H9 (cell line): ENCODE measurements at regions not wholly inside any gene's neighbourhood (a gene's known extent, or its start where the extent isn't known, plus 50 kb on each side); places are given as distances from the start of the nearest gene placed in this dataset.

Experiments
- DNase-seq: peaks from one replicate; pipeline ENCODE4 v3.0.0-alpha.2; 2017
- H2AFZ ChIP-seq: one replicate; pipeline ENCODE4 v1.6.1; 2013; ENCODE audit warnings: mild to moderate bottlenecking, low read length, control low read depth, moderate library complexity
- H2AK5ac ChIP-seq: 2 replicates; pipeline ENCODE4 v1.6.1; 2013; ENCODE audit warnings: low read length, control low read depth, mixed read lengths; ENCODE audit not compliant: insufficient read length
- H2BK120ac ChIP-seq: one replicate; pipeline ENCODE4 v1.6.1; 2013; ENCODE audit warnings: low read depth, mild to moderate bottlenecking, low read length, control low read depth, inconsistent platforms; ENCODE audit not compliant: poor library complexity, severe bottlenecking
- H2BK12ac ChIP-seq: 2 replicates; pipeline ENCODE4 v1.6.1; 2013; ENCODE audit warnings: low read length, control low read depth, mixed read lengths, low read depth; ENCODE audit not compliant: insufficient read length
- H2BK15ac ChIP-seq: 2 replicates; pipeline ENCODE4 v1.6.1; 2013; ENCODE audit warnings: low read depth, low read length, control low read depth
- H2BK20ac ChIP-seq: one replicate; pipeline ENCODE4 v1.6.1; 2013; ENCODE audit warnings: low read depth, mild to moderate bottlenecking, low read length, control low read depth, inconsistent platforms; ENCODE audit not compliant: poor library complexity, severe bottlenecking
- H2BK5ac ChIP-seq: 2 replicates; pipeline ENCODE4 v1.6.1; 2013; ENCODE audit warnings: low read length, control low read depth, mixed read lengths; ENCODE audit not compliant: insufficient read length
- H3K14ac ChIP-seq: 2 replicates; pipeline ENCODE4 v1.6.1; 2013; ENCODE audit warnings: low read length, control low read depth; ENCODE audit not compliant: insufficient read depth
- H3K18ac ChIP-seq: 2 replicates; pipeline ENCODE4 v1.6.1; 2013; ENCODE audit warnings: low read depth, mild to moderate bottlenecking, mixed read lengths, low read length, control low read depth; ENCODE audit not compliant: insufficient read length
- H3K23ac ChIP-seq: 2 replicates; pipeline ENCODE4 v1.6.1; 2013; ENCODE audit warnings: low read length, control low read depth, mixed read lengths, low read depth; ENCODE audit not compliant: insufficient read length
- H3K23me2 ChIP-seq: 2 replicates; pipeline ENCODE4 v1.6.1; 2013; ENCODE audit warnings: low read depth, mild to moderate bottlenecking, mixed read lengths, low read length, control low read depth; ENCODE audit not compliant: insufficient read length, poor library complexity, severe bottlenecking
- H3K27ac ChIP-seq: 2 replicates; pipeline ENCODE4 v1.5.1; 2013; ENCODE audit warnings: low read length, control low read depth, mixed read lengths, low read depth; ENCODE audit not compliant: insufficient read length
- H3K27me3 ChIP-seq: 2 replicates; pipeline ENCODE4 v1.6.1; 2013; ENCODE audit warnings: low read length, control low read depth, inconsistent platforms; ENCODE audit not compliant: insufficient read depth
- H3K4ac ChIP-seq: 2 replicates; pipeline ENCODE4 v1.6.1; 2013; ENCODE audit warnings: low read depth, mild to moderate bottlenecking, control low read depth, inconsistent platforms, low read length, moderate library complexity
- H3K4me1 ChIP-seq: 2 replicates; pipeline ENCODE4 v1.6.1; 2013; ENCODE audit warnings: low read length, control low read depth, inconsistent platforms; ENCODE audit not compliant: insufficient read depth
- H3K4me2 ChIP-seq: 2 replicates; pipeline ENCODE4 v1.6.1; 2013; ENCODE audit warnings: low read length, control low read depth, mixed read lengths; ENCODE audit not compliant: insufficient read length, insufficient read depth
- H3K56ac ChIP-seq: 2 replicates; pipeline ENCODE4 v1.6.1; 2013; ENCODE audit warnings: low read depth, mild to moderate bottlenecking, mixed read lengths, low read length, control low read depth; ENCODE audit not compliant: insufficient read length
- H3K79me1 ChIP-seq: 2 replicates; pipeline ENCODE4 v1.6.1; 2013; ENCODE audit warnings: low read depth, mild to moderate bottlenecking, moderate library complexity, low read length, control low read depth, inconsistent platforms; ENCODE audit not compliant: insufficient read depth, poor library complexity, severe bottlenecking
- H3K79me2 ChIP-seq: 2 replicates; pipeline ENCODE4 v1.6.1; 2013; ENCODE audit warnings: low read length, control low read depth, inconsistent platforms; ENCODE audit not compliant: insufficient read depth
- H3K9ac ChIP-seq: 2 replicates; pipeline ENCODE4 v1.6.1; 2013; ENCODE audit warnings: low read length, control low read depth, mixed read lengths; ENCODE audit not compliant: insufficient read length; ENCODE audit errors: extremely low read depth
- H3K9me3 ChIP-seq: one replicate; pipeline ENCODE4 v1.6.1; 2013; ENCODE audit warnings: low read depth, low read length, inconsistent platforms; ENCODE audit not compliant: control insufficient read depth
- H3T11ph ChIP-seq: one replicate; pipeline ENCODE4 v1.6.1; 2013; ENCODE audit warnings: mild to moderate bottlenecking, low read length, control low read depth, inconsistent platforms
- H4K20me1 ChIP-seq: one replicate; pipeline ENCODE4 v1.6.1; 2013; ENCODE audit not compliant: control insufficient read depth, insufficient read length, insufficient read depth
- H4K5ac ChIP-seq: 2 replicates; pipeline ENCODE4 v1.6.1; 2013; ENCODE audit warnings: low read depth, mild to moderate bottlenecking, mixed read lengths, low read length, control low read depth; ENCODE audit not compliant: insufficient read length
- H4K8ac ChIP-seq: replicated peaks from 2 replicates; pipeline ENCODE4 v1.6.1; 2013; ENCODE audit warnings: low read length, control low read depth, mixed read lengths, low read depth; ENCODE audit not compliant: insufficient read length
- H4K91ac ChIP-seq: 2 replicates; pipeline ENCODE4 v1.6.1; 2013; ENCODE audit warnings: low read depth, mild to moderate bottlenecking, moderate library complexity, mixed read lengths, low read length, control low read depth; ENCODE audit not compliant: insufficient read length
- H3K27ac Mint-ChIP-seq, 3 experiments: 2 replicates in 2 of 3; 3 replicates in 1 of 3; pipeline ENCODE4 v1.8.0; 2020 to 2021; ENCODE audit warnings: mixed read lengths in 3 of 3, mild to moderate bottlenecking in 1 of 3, moderate library complexity in 1 of 3
- H3K27me3 Mint-ChIP-seq: 2 replicates; pipeline ENCODE4 v1.8.0; 2021; ENCODE audit warnings: low read depth, mild to moderate bottlenecking, moderate library complexity, mixed read lengths
- H3K36me3 Mint-ChIP-seq, 3 experiments: 2 replicates in 2 of 3; 3 replicates in 1 of 3; pipeline ENCODE4 v1.8.0; 2020 to 2021; ENCODE audit warnings: low read depth in 3 of 3, mixed read lengths in 3 of 3; ENCODE audit not compliant: insufficient read depth in 1 of 3
- H3K4me1 Mint-ChIP-seq, 2 experiments: 2 replicates each; pipeline ENCODE4 v1.8.0; 2020; ENCODE audit warnings: mixed read lengths in 2 of 2
- H3K4me3 Mint-ChIP-seq, 2 experiments: 2 replicates in 1 of 2; 3 replicates in 1 of 2; pipeline ENCODE4 v1.8.0; 2020 to 2021; ENCODE audit warnings: mild to moderate bottlenecking in 2 of 2, mixed read lengths in 2 of 2, moderate library complexity in 1 of 2
- H3K9me3 Mint-ChIP-seq, 2 experiments: 2 replicates in 1 of 2; 3 replicates in 1 of 2; pipeline ENCODE4 v1.8.0; 2020; ENCODE audit warnings: mild to moderate bottlenecking in 2 of 2, mixed read lengths in 2 of 2, moderate library complexity in 1 of 2
- WGBS: extraction: QIAGEN DNeasy Blood & Tissue Kit; methylation state at CpG from one replicate; pipeline ENCODE4 v1.1.7; 2013; ENCODE audit warnings: missing lambda C conversion rate, low lambda C conversion rate, mixed read lengths; ENCODE audit not compliant: insufficient read length; ENCODE audit errors: extremely low coverage; 5-methylcytosine and 5-hydroxymethylcytosine counted together
- TF ChIP-seq, protein P1 (sequence below): fragments of 200-600 bp; sonication (generic); conservative IDR thresholded peaks from 3 replicates; pipeline ENCODE4 v1.8.0; 2021; ENCODE audit warnings: antibody characterized with exemption, mild to moderate bottlenecking

DNA sequence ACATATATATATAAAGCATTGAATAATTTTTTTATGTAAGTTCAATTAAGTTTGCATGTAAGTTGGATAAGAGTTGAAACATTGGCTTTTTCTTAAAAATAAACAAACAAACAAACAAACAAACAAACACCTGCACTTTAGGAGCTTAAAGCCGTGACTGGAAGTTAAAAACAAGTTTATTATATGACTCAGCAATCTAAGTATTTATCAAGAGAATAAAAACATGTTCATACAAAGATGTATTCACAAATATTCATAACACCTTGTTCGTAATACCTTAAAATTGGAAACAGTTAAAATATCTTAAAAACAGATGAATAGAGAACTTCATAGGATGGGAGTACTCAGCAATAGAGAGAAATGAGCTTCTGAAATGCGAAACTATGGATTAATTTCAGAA lies 61.5 kb upstream of the ANXA1 start:
- no peak overlapping the region for H3K9ac ChIP-seq
- Mint-ChIP-seq H3K36me3 (no peaks in the 10 kb centered on the region), H3K9me3 (no peaks in the 10 kb centered on the region), H3K4me3 (no peak overlapping the region), H3K4me1 (peaks cover 3 to 8% of the 10 kb centered on the region in 2 experiments; a peak in 3 of 4 replicates), H3K27ac (no peak overlapping the region), H3K27me3 (no peaks in the 10 kb centered on the region)
- H4K20me1 ChIP-seq = no peaks in the 10 kb centered on the region
- TF ChIP-seq, protein P1, sequence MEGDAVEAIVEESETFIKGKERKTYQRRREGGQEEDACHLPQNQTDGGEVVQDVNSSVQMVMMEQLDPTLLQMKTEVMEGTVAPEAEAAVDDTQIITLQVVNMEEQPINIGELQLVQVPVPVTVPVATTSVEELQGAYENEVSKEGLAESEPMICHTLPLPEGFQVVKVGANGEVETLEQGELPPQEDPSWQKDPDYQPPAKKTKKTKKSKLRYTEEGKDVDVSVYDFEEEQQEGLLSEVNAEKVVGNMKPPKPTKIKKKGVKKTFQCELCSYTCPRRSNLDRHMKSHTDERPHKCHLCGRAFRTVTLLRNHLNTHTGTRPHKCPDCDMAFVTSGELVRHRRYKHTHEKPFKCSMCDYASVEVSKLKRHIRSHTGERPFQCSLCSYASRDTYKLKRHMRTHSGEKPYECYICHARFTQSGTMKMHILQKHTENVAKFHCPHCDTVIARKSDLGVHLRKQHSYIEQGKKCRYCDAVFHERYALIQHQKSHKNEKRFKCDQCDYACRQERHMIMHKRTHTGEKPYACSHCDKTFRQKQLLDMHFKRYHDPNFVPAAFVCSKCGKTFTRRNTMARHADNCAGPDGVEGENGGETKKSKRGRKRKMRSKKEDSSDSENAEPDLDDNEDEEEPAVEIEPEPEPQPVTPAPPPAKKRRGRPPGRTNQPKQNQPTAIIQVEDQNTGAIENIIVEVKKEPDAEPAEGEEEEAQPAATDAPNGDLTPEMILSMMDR = no peak
- no CpG with 5 or more reads among the region's 3 CpGs for WGBS
- no peaks in the 10 kb centered on the region for H3K79me2 ChIP-seq
- no peak overlapping the region for H2BK5ac ChIP-seq
- no peak overlapping the region for H2AK5ac ChIP-seq
- H2BK12ac ChIP-seq = no peak overlapping the region
- no peak overlapping the region for H4K5ac ChIP-seq
- no peak overlapping the region for H3K4ac ChIP-seq
- no peak overlapping the region for H2AFZ ChIP-seq
- H3K4me2 ChIP-seq = no peak overlapping the region
- no peak for DNase-seq
- no peak overlapping the region for H3K56ac ChIP-seq
- H3K14ac ChIP-seq = no peak overlapping the region
- H3K23ac ChIP-seq = no peak overlapping the region
- no peak overlapping the region for H4K91ac ChIP-seq
- H3K4me1 ChIP-seq = no peaks in the 10 kb centered on the region
- no peaks in the 10 kb centered on the region for H3K79me1 ChIP-seq
- H2BK20ac ChIP-seq = no peak overlapping the region
- no peak overlapping the region for H3K18ac ChIP-seq
- no peak overlapping the region for H3K27ac ChIP-seq
- H2BK120ac ChIP-seq = no peak overlapping the region
- H3K27me3 ChIP-seq = no peaks in the 10 kb centered on the region
- H3T11ph ChIP-seq = no peak overlapping the region
- no peak overlapping the region for H2BK15ac ChIP-seq
- H3K9me3 ChIP-seq = no peaks in the 10 kb centered on the region
- H3K23me2 ChIP-seq = no peaks in the 10 kb centered on the region
- no peak overlapping the region for H4K8ac ChIP-seq
